Epithelial cell of esophagus (primary cell): ENCODE measurements at regions not wholly inside any gene's neighbourhood (a gene's known extent, or its start where the extent isn't known, plus 50 kb on each side); places are given as distances from the start of the nearest gene placed in this dataset.

ENCODE experiments used
- DNase-seq: peaks from one replicate; pipeline ENCODE4 v3.0.0; 2010; ENCODE audit warnings: low read depth
- H3K4me3 ChIP-seq: 2 replicates; pipeline ENCODE4 v1.5.1; 2011; ENCODE audit warnings: mild to moderate bottlenecking, low read length, control low read depth
- CTCF ChIP-seq: IDR thresholded peaks from 2 replicates; pipeline ENCODE4 v1.5.1; 2011; ENCODE audit warnings: low read depth, mild to moderate bottlenecking, low read length, control low read depth, inconsistent platforms; ENCODE audit not compliant: insufficient read depth; ENCODE audit errors: missing control alignments

- TF ChIP-seq CTCF: no peak
- no peak for DNase-seq
- no peak overlapping the region for H3K4me3 ChIP-seq
Observed at GRCh38 chrX:84712621-84713020, 210.4 kb upstream of the HDX start.

- H3K4me3 ChIP-seq: no peak overlapping the region
- TF ChIP-seq CTCF: no peak
- DNase-seq: no peak
Observed at GRCh38 chrX:84715315-84715714, 213.1 kb upstream of the HDX start.

- TF ChIP-seq CTCF: no peak
- no peak overlapping the region for H3K4me3 ChIP-seq
- no peak for DNase-seq
Observed at GRCh38 chrX:84717343-84717742, 215.1 kb upstream of the HDX start.

- no peak overlapping the region for H3K4me3 ChIP-seq
- DNase-seq: no peak
- TF ChIP-seq CTCF: no peak
Observed at GRCh38 chrX:84721416-84721815, 219.2 kb upstream of the HDX start.

GRCh38 chrX:84724576-84724975, 222.3 kb upstream of the HDX start:
- H3K4me3 ChIP-seq: no peak overlapping the region
- TF ChIP-seq CTCF: no peak
- DNase-seq: no peak

GRCh38 chrX:84729408-84729807, 227.2 kb upstream of the HDX start:
- no peak for DNase-seq
- TF ChIP-seq CTCF: no peak
- no peak overlapping the region for H3K4me3 ChIP-seq

GRCh38 chrX:84729809-84730208, 227.6 kb upstream of the HDX start:
- DNase-seq: peak; percentile 39
- no peak overlapping the region for H3K4me3 ChIP-seq
- peak; percentile 85 for TF ChIP-seq CTCF
